K562 (cell line): ENCODE measurements at regions not wholly inside any gene's neighbourhood (a gene's known extent, or its start where the extent isn't known, plus 50 kb on each side); places are given as distances from the start of the nearest gene placed in this dataset.

Experiments
- CREM ChIP-seq: IDR thresholded peaks from 2 replicates; pipeline ENCODE4 v1.6.1; 2014; ENCODE audit warnings: antibody characterized with exemption, low read depth
- ETV6 ChIP-seq, 3 experiments: fragments of 150-350 bp in 1 of 3; sonication (generic) in 1 of 3; formaldehyde crosslinking in 1 of 3; IDR thresholded peaks; 2 replicates each; pipeline versions ENCODE4 v1.6.1 to v1.8.0; 2014 to 2022; ENCODE audit warnings: borderline replicate concordance in 2 of 3, low read depth in 2 of 3, antibody characterized with exemption in 1 of 3, low read length in 1 of 3, mild to moderate bottlenecking in 1 of 3, missing genetic modification reagents in 1 of 3
- HNRNPH1 ChIP-seq: fragments of 200-400 bp; formaldehyde crosslinking; optimal IDR thresholded peaks from 2 replicates; pipeline ENCODE3; 2017; ENCODE audit warnings: low read depth, mild to moderate bottlenecking, low read length, moderate library complexity
- MTA1 ChIP-seq: fragments of 450-650 bp; IDR thresholded peaks from 2 replicates; pipeline ENCODE4 v1.6.1; 2017; ENCODE audit warnings: borderline replicate concordance
- NR1H2 ChIP-seq: sonication (generic); formaldehyde crosslinking; IDR thresholded peaks from 2 replicates; pipeline ENCODE4 v1.4.0; 2020; ENCODE audit warnings: mild to moderate bottlenecking, missing genetic modification reagents
- NR2C2 ChIP-seq, 2 experiments: fragments of 200-800 bp in 1 of 2; sonication (Bioruptor generic) in 1 of 2; sonication (generic) in 1 of 2; formaldehyde crosslinking in 1 of 2; IDR thresholded peaks; 2 replicates each; pipeline versions ENCODE4 v1.6.1 to v1.8.0; 2016 to 2022; ENCODE audit warnings: mild to moderate bottlenecking in 1 of 2, missing compliant biosample characterization in 1 of 2, missing genetic modification characterization in 1 of 2, missing genetic modification reagents in 1 of 2
- PHF8 ChIP-seq: fragments of 200-600 bp; sonication (generic); IDR thresholded peaks from 2 replicates; pipeline ENCODE4 v1.6.1; 2012; ENCODE audit warnings: mixed run types, mild to moderate bottlenecking, inconsistent platforms, low read length, moderate library complexity, borderline replicate concordance
- PHTF2 ChIP-seq: fragments of 250-450 bp; sonication (Bioruptor Pico); IDR thresholded peaks from 2 replicates; pipeline ENCODE4 v1.5.0; 2021; ENCODE audit warnings: mild to moderate bottlenecking
- RBFOX2 ChIP-seq: fragments of 200-400 bp; formaldehyde crosslinking; IDR thresholded peaks from 2 replicates; pipeline ENCODE4 v1.6.1; 2017; ENCODE audit warnings: low read depth, mild to moderate bottlenecking, low read length, moderate library complexity
- RHOXF2B ChIP-seq: fragments of 250-450 bp; sonication (Bioruptor Pico); conservative IDR thresholded peaks from 2 replicates; pipeline ENCODE4 v1.5.1; 2021
- TGIF2 ChIP-seq: sonication (generic); formaldehyde crosslinking; IDR thresholded peaks from 2 replicates; pipeline ENCODE4 v1.8.1; 2022; ENCODE audit warnings: mild to moderate bottlenecking, missing genetic modification reagents, moderate library complexity
- ZFP36 ChIP-seq: fragments of 150-350 bp; IDR thresholded peaks from 2 replicates; pipeline ENCODE4 v1.6.1; 2018; ENCODE audit warnings: low read length, low read depth; ENCODE audit not compliant: partially characterized antibody
- ZNF124 ChIP-seq: sonication (generic); formaldehyde crosslinking; IDR thresholded peaks from 2 replicates; pipeline ENCODE4 v1.8.1; 2022; ENCODE audit warnings: missing genetic modification reagents
- TF ChIP-seq, protein P1 (sequence below), 2 experiments: fragments of 450-650 bp in 1 of 2; sonication (generic) in 1 of 2; formaldehyde crosslinking; conservative IDR thresholded peaks; 2 replicates each; pipeline versions ENCODE4 v1.4.0 to v1.8.1; 2020 to 2022; ENCODE audit warnings: mild to moderate bottlenecking in 1 of 2, missing genetic modification reagents in 1 of 2
- TF ChIP-seq, protein P2 (sequence below): fragments of 250-450 bp; sonication (Bioruptor Pico); IDR thresholded peaks from 2 replicates; pipeline ENCODE4 v1.5.0; 2021; ENCODE audit warnings: mild to moderate bottlenecking, moderate library complexity
- TF ChIP-seq, protein P3 (sequence below): fragments of 250-450 bp; sonication (Bioruptor Pico); IDR thresholded peaks from 2 replicates; pipeline ENCODE4 v1.8.0; 2022; ENCODE audit warnings: moderate library complexity, mild to moderate bottlenecking, inconsistent platforms
- TF ChIP-seq, protein P4 (sequence below): sonication (generic); formaldehyde crosslinking; IDR thresholded peaks from 2 replicates; pipeline ENCODE4 v1.8.0; 2022; ENCODE audit warnings: missing genetic modification reagents, mild to moderate bottlenecking, borderline replicate concordance
- TF ChIP-seq, protein P5 (sequence below): fragments of 450-650 bp; IDR thresholded peaks from 2 replicates; pipeline ENCODE4 v1.7.0; 2016; ENCODE audit warnings: borderline replicate concordance

DNA sequence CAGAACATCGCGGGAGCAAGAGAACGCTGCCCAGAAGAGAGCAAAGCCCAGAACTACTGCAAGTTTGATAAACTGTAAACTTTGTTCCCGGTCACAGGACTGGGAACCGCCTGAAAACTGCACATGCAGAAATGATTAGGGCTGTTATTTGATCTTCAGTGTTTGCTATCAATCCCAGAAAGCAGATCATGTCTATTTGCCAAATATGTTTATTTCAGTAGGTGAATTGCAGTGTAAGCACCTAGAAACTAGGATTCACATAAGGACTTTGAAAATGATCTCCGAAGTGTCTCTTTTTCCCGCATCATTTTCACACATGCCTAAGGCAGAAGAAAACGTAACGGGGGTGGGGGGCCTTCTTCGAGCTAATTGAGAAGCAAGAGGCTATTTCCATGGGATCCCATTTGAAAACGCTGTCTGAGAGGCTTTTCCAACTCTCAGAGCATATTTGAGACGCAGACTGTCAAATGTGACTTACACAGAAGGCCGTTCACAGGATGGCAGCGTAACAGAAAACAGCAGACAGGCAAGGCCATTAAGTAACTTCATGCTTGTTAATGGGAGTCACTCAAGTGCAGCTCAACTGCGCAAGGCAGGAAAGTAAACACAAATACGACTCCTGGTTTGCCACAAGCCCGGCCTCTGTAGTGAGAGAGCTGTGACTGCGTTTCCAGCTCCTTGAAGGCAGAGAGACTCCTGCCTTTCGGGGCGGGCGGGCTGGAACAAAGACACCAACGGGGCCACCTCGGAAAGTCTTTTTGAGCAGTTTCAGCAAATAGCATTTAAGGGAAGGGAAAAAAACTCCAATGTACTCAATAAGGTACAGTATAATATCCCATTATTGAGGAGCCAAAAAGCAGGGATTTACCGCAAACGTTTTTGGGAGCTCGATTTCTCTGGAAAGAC lies 144.7 kb upstream of the ZNF217 start (continued):
- TF ChIP-seq, protein P1, sequence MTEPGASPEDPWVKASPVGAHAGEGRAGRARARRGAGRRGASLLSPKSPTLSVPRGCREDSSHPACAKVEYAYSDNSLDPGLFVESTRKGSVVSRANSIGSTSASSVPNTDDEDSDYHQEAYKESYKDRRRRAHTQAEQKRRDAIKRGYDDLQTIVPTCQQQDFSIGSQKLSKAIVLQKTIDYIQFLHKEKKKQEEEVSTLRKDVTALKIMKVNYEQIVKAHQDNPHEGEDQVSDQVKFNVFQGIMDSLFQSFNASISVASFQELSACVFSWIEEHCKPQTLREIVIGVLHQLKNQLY (CRISPR knock-in tag; conservative IDR thresholded peaks at IDR 0.05), result no peak
- TF ChIP-seq NR1H2 (CRISPR knock-in tag) (no peak), ZNF124 (CRISPR knock-in tag) (no peak), MTA1 (no peak; the same call in 1 of the 2 replicates), RHOXF2B (CRISPR knock-in tag) (no peak), PHTF2 (no peak), PHF8 (peak; percentile 25; the same call in 1 of the 2 replicates), NR2C2 (CRISPR knock-in tag; IDR thresholded peaks at IDR 0.05) (no peak), NR2C2 (tag; IDR thresholded peaks at IDR 0.05) (peak; percentile 29), TGIF2 (CRISPR knock-in tag) (no peak), RBFOX2 (peak; percentile 42), CREM (peak; percentile 37; the same call in 1 of the 2 replicates), ETV6 (IDR thresholded peaks at IDR 0.05; ENCODE audit: borderline replicate concordance in 1 of 2, low read depth in 2 of 2, low read length in 1 of 2) (no peak), ETV6 (CRISPR knock-in tag; IDR thresholded peaks at IDR 0.05; ENCODE audit: borderline replicate concordance) (no peak), HNRNPH1 (no peak), ZFP36 (no peak)
- TF ChIP-seq, protein P2, sequence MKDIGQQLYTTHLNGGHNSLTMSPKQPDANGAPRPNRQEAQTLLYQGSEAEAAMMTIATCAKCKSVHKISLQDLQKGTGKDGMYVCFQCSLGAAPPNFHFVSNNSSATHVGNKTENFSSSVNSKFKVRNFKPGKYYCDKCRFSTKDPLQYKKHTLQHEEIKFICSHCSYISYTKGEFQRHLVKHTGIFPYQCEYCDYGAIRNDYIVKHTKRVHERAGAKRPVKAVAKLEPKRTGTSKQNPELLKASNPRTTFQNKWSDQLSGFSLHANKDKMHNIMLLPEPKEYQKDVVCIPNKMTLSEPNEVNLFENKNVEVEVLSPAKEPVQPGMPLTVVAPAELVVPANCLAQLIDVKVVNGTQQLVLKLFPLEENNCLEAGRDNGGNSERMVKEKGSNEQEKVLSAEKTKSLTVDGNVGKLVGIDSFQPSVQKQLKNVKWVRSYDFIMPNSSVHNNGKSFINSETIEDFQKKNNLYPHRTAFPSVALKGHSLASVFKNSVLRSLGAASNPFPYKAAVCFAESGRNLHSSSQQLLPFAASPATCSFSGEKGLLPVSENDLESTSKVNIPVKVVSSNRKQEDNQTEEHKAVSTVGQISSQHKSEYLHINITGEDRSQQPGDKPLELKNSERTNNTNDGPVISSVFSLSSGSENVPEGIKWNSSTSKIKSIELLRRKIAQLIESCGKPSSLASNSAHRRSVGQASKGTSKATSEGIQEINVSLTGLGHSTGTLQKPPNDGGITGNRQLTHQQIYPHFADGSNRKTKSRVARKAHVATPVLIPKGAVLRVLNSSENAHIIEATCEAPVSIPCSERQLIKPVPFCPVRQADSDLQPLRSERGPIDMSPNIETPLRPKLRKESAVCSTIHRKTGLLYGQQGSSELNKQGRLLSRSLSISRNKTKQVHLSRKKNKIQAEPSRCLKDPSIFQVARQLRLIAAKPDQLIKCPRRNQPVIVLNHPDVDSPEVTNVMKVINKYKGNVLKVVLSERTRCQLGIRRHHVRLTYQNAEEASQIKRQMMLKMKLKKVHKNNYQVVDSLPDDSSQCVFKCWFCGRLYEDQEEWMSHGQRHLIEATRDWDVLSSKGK (CRISPR knock-in tag), result no peak
- TF ChIP-seq, protein P3, sequence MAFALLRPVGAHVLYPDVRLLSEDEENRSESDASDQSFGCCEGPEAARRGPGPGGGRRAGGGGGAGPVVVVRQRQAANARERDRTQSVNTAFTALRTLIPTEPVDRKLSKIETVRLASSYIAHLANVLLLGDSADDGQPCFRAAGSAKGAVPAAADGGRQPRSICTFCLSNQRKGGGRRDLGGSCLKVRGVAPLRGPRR (CRISPR knock-in tag), result no peak
- TF ChIP-seq, protein P4, sequence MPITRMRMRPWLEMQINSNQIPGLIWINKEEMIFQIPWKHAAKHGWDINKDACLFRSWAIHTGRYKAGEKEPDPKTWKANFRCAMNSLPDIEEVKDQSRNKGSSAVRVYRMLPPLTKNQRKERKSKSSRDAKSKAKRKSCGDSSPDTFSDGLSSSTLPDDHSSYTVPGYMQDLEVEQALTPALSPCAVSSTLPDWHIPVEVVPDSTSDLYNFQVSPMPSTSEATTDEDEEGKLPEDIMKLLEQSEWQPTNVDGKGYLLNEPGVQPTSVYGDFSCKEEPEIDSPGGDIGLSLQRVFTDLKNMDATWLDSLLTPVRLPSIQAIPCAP (CRISPR knock-in tag), result no peak
- TF ChIP-seq, protein P5, sequence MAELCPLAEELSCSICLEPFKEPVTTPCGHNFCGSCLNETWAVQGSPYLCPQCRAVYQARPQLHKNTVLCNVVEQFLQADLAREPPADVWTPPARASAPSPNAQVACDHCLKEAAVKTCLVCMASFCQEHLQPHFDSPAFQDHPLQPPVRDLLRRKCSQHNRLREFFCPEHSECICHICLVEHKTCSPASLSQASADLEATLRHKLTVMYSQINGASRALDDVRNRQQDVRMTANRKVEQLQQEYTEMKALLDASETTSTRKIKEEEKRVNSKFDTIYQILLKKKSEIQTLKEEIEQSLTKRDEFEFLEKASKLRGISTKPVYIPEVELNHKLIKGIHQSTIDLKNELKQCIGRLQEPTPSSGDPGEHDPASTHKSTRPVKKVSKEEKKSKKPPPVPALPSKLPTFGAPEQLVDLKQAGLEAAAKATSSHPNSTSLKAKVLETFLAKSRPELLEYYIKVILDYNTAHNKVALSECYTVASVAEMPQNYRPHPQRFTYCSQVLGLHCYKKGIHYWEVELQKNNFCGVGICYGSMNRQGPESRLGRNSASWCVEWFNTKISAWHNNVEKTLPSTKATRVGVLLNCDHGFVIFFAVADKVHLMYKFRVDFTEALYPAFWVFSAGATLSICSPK, result no peak
